ENCODE measurements at regions not wholly inside any gene's neighbourhood (a gene's known extent, or its start where the extent isn't known, plus 50 kb on each side); places are given as distances from the start of the nearest gene placed in this dataset.

GRCh38 chr3:40951636-40952035 is 247.7 kb upstream of the CTNNB1 start:
- Histone ChIP-seq H3K27me3 (ENCODE audit: control insufficient read depth, insufficient read depth, low read length) (no peaks in the 10 kb centered on the region), H3K36me3 (ENCODE audit: control insufficient read depth, insufficient read depth, low read length) (no peaks in the 10 kb centered on the region), H3K4me3 (ENCODE audit: low read length) (no peak overlapping the region), H3K27ac (ENCODE audit: low read length) (no peak overlapping the region), H3K4me1 (ENCODE audit: control insufficient read depth, insufficient read depth, low read length) (no peaks in the 10 kb centered on the region), H3K9me3 (ENCODE audit: control insufficient read depth, insufficient read depth, low read length) (no peaks in the 10 kb centered on the region)
- ATAC-seq (no peak), DNase-seq (no peak)
- intact Hi-C loops (cut with micrococcal nuclease), result no loop called here
- H3K4me3 Mint-ChIP-seq, result no peak overlapping the region
- no peaks in the 10 kb centered on the region for H3K4me1 Mint-ChIP-seq
- no peak for TF ChIP-seq CTCF (IDR thresholded peaks at IDR 0.05)
- no peaks in the 10 kb centered on the region for H3K36me3 Mint-ChIP-seq
- no peak overlapping the region for H3K27ac Mint-ChIP-seq
- H3K9me3 Mint-ChIP-seq, result peaks cover 2 to 8% of the 10 kb centered on the region in 2 donors
- H3K27me3 Mint-ChIP-seq (ENCODE audit: low read depth in 2 of 2), result peaks cover 0 to 19% of the 10 kb centered on the region in 2 donors

GRCh38 chr3:40961104-40961857 is 238.0 kb upstream of the CTNNB1 start:
- Mint-ChIP-seq H3K4me3 (no peak overlapping the region), H3K9me3 (peaks cover 0 to 3% of the 10 kb centered on the region in 2 donors), H3K27ac (no peak overlapping the region), H3K27me3 (ENCODE audit: low read depth in 2 of 2) (peaks cover 9 to 10% of the 10 kb centered on the region in 2 donors), H3K4me1 (no peaks in the 10 kb centered on the region), H3K36me3 (no peaks in the 10 kb centered on the region)
- no peaks in the 10 kb centered on the region for H3K9me3 ChIP-seq (ENCODE audit: control insufficient read depth, insufficient read depth, low read length)
- no peaks in the 10 kb centered on the region for H3K36me3 ChIP-seq (ENCODE audit: control insufficient read depth, insufficient read depth, low read length)
- H3K4me3 ChIP-seq (ENCODE audit: low read length), result no peak overlapping the region
- intact Hi-C loops (cut with micrococcal nuclease), result no loop called here
- no peaks in the 10 kb centered on the region for H3K27me3 ChIP-seq (ENCODE audit: control insufficient read depth, insufficient read depth, low read length)
- WGBS (ENCODE audit: insufficient coverage), result 83% methylated on average over 1 of the region's 5 CpGs
- H3K27ac ChIP-seq (ENCODE audit: low read length), result no peak overlapping the region
- no peak for TF ChIP-seq CTCF (IDR thresholded peaks at IDR 0.05)
- no peaks in the 10 kb centered on the region for H3K4me1 ChIP-seq (ENCODE audit: control insufficient read depth, insufficient read depth, low read length)
- no peak for ATAC-seq
- no peak for DNase-seq

GRCh38 chr3:40962721-40963120 is 236.6 kb upstream of the CTNNB1 start:
- Histone ChIP-seq H3K9me3 (ENCODE audit: control insufficient read depth, insufficient read depth, low read length) (no peaks in the 10 kb centered on the region), H3K4me3 (ENCODE audit: low read length) (no peak overlapping the region), H3K4me1 (ENCODE audit: control insufficient read depth, insufficient read depth, low read length) (no peaks in the 10 kb centered on the region), H3K27me3 (ENCODE audit: control insufficient read depth, insufficient read depth, low read length) (no peaks in the 10 kb centered on the region), H3K36me3 (ENCODE audit: control insufficient read depth, insufficient read depth, low read length) (no peaks in the 10 kb centered on the region), H3K27ac (ENCODE audit: low read length) (no peak overlapping the region)
- no peaks in the 10 kb centered on the region for H3K4me1 Mint-ChIP-seq
- H3K27ac Mint-ChIP-seq, result no peak overlapping the region
- no peak for TF ChIP-seq CTCF (IDR thresholded peaks at IDR 0.05)
- peaks cover 13 to 18% of the 10 kb centered on the region in 2 donors for H3K27me3 Mint-ChIP-seq (ENCODE audit: low read depth in 2 of 2)
- peaks cover 0 to 3% of the 10 kb centered on the region in 2 donors for H3K9me3 Mint-ChIP-seq
- intact Hi-C loops (cut with micrococcal nuclease), result no loop called here
- no peak for ATAC-seq
- no peak overlapping the region for H3K4me3 Mint-ChIP-seq
- 93% methylated on average over 2 of the region's 2 CpGs for WGBS (ENCODE audit: insufficient coverage)
- DNase-seq, result no peak
- no peaks in the 10 kb centered on the region for H3K36me3 Mint-ChIP-seq

- Histone ChIP-seq H3K9me3 (ENCODE audit: control insufficient read depth, insufficient read depth, low read length) (no peaks in the 10 kb centered on the region), H3K4me3 (ENCODE audit: low read length) (no peak overlapping the region), H3K27ac (ENCODE audit: low read length) (no peak overlapping the region), H3K27me3 (ENCODE audit: control insufficient read depth, insufficient read depth, low read length) (no peaks in the 10 kb centered on the region), H3K4me1 (ENCODE audit: control insufficient read depth, insufficient read depth, low read length) (peaks cover 34% of the 10 kb centered on the region), H3K36me3 (ENCODE audit: control insufficient read depth, insufficient read depth, low read length) (no peaks in the 10 kb centered on the region)
- ATAC-seq (no peak), DNase-seq (no peak)
- Mint-ChIP-seq H3K4me3 (no peak overlapping the region), H3K4me1 (peaks cover 27 to 36% of the 10 kb centered on the region in 2 donors), H3K36me3 (no peaks in the 10 kb centered on the region), H3K27me3 (ENCODE audit: low read depth in 2 of 2) (peaks cover 11 to 13% of the 10 kb centered on the region in 2 donors), H3K9me3 (no peaks in the 10 kb centered on the region), H3K27ac (no peak overlapping the region)
- intact Hi-C loops (cut with micrococcal nuclease), result no loop called here
- whole genome bisulfite sequencing (ENCODE audit: insufficient coverage), result 16% methylated on average over 1 of the region's 1 CpG
- TF ChIP-seq CTCF (IDR thresholded peaks at IDR 0.05), result no peak
Observed at GRCh38 chr3:40968666-40969065, 230.6 kb upstream of the CTNNB1 start.

Measured in natural killer cell (primary cell).